Fibroblast of lung (primary cell): ENCODE measurements at regions not wholly inside any gene's neighbourhood (a gene's known extent, or its start where the extent isn't known, plus 50 kb on each side); places are given as distances from the start of the nearest gene placed in this dataset.

Experiments used
- CTCF ChIP-seq, 2 donors: IDR thresholded peaks in 1 of 2; conservative IDR thresholded peaks in 1 of 2; 1 replicate in 1 of 2; 2 replicates in 1 of 2; pipeline ENCODE4 v1.5.1; 2011 to 2012; ENCODE audit warnings: low read length in 2 of 2, control low read depth in 1 of 2, inconsistent platforms in 1 of 2, low read depth in 1 of 2, mild to moderate bottlenecking in 1 of 2
- EZH2 ChIP-seq: IDR thresholded peaks from 2 replicates; pipeline ENCODE4 v1.5.1; 2012; ENCODE audit warnings: low read length, control low read depth, mild to moderate bottlenecking; ENCODE audit errors: missing control alignments

- TF ChIP-seq EZH2 = no peak
- no peak for TF ChIP-seq CTCF (conservative IDR thresholded peaks at IDR 0.05 in 1 of 2, IDR thresholded peaks at IDR 0.05 in 1 of 2; ENCODE audit: low read depth in 1 of 2, low read length in 2 of 2)
Observed at GRCh38 chr11:89608234-89608966, 101.7 kb upstream of the TRIM77 start.
